ENCODE measurements at regions not wholly inside any gene's neighbourhood (a gene's known extent, or its start where the extent isn't known, plus 50 kb on each side); places are given as distances from the start of the nearest gene placed in this dataset.
A peak's percentile ranks its signal among the peaks of the same experiment; 100 is the strongest.

- peak in 1 of 2 experiments; percentile 29; a peak in 1 of 4 replicates for TF ChIP-seq MAZ (CRISPR knock-in tag; conservative IDR thresholded peaks at IDR 0.05 in 1 of 2, IDR thresholded peaks at IDR 0.05 in 1 of 2)
- no peak for TF ChIP-seq ZNF449 (CRISPR knock-in tag; IDR thresholded peaks at IDR 0.05)
- TF ChIP-seq NUFIP1 (IDR thresholded peaks at IDR 0.05; ENCODE audit: partially characterized antibody): no peak
- TF ChIP-seq, protein P1, sequence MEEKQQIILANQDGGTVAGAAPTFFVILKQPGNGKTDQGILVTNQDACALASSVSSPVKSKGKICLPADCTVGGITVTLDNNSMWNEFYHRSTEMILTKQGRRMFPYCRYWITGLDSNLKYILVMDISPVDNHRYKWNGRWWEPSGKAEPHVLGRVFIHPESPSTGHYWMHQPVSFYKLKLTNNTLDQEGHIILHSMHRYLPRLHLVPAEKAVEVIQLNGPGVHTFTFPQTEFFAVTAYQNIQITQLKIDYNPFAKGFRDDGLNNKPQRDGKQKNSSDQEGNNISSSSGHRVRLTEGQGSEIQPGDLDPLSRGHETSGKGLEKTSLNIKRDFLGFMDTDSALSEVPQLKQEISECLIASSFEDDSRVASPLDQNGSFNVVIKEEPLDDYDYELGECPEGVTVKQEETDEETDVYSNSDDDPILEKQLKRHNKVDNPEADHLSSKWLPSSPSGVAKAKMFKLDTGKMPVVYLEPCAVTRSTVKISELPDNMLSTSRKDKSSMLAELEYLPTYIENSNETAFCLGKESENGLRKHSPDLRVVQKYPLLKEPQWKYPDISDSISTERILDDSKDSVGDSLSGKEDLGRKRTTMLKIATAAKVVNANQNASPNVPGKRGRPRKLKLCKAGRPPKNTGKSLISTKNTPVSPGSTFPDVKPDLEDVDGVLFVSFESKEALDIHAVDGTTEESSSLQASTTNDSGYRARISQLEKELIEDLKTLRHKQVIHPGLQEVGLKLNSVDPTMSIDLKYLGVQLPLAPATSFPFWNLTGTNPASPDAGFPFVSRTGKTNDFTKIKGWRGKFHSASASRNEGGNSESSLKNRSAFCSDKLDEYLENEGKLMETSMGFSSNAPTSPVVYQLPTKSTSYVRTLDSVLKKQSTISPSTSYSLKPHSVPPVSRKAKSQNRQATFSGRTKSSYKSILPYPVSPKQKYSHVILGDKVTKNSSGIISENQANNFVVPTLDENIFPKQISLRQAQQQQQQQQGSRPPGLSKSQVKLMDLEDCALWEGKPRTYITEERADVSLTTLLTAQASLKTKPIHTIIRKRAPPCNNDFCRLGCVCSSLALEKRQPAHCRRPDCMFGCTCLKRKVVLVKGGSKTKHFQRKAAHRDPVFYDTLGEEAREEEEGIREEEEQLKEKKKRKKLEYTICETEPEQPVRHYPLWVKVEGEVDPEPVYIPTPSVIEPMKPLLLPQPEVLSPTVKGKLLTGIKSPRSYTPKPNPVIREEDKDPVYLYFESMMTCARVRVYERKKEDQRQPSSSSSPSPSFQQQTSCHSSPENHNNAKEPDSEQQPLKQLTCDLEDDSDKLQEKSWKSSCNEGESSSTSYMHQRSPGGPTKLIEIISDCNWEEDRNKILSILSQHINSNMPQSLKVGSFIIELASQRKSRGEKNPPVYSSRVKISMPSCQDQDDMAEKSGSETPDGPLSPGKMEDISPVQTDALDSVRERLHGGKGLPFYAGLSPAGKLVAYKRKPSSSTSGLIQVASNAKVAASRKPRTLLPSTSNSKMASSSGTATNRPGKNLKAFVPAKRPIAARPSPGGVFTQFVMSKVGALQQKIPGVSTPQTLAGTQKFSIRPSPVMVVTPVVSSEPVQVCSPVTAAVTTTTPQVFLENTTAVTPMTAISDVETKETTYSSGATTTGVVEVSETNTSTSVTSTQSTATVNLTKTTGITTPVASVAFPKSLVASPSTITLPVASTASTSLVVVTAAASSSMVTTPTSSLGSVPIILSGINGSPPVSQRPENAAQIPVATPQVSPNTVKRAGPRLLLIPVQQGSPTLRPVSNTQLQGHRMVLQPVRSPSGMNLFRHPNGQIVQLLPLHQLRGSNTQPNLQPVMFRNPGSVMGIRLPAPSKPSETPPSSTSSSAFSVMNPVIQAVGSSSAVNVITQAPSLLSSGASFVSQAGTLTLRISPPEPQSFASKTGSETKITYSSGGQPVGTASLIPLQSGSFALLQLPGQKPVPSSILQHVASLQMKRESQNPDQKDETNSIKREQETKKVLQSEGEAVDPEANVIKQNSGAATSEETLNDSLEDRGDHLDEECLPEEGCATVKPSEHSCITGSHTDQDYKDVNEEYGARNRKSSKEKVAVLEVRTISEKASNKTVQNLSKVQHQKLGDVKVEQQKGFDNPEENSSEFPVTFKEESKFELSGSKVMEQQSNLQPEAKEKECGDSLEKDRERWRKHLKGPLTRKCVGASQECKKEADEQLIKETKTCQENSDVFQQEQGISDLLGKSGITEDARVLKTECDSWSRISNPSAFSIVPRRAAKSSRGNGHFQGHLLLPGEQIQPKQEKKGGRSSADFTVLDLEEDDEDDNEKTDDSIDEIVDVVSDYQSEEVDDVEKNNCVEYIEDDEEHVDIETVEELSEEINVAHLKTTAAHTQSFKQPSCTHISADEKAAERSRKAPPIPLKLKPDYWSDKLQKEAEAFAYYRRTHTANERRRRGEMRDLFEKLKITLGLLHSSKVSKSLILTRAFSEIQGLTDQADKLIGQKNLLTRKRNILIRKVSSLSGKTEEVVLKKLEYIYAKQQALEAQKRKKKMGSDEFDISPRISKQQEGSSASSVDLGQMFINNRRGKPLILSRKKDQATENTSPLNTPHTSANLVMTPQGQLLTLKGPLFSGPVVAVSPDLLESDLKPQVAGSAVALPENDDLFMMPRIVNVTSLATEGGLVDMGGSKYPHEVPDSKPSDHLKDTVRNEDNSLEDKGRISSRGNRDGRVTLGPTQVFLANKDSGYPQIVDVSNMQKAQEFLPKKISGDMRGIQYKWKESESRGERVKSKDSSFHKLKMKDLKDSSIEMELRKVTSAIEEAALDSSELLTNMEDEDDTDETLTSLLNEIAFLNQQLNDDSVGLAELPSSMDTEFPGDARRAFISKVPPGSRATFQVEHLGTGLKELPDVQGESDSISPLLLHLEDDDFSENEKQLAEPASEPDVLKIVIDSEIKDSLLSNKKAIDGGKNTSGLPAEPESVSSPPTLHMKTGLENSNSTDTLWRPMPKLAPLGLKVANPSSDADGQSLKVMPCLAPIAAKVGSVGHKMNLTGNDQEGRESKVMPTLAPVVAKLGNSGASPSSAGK (IDR thresholded peaks at IDR 0.05): peak; percentile 33; the same call in 1 of the 2 replicates
- TF ChIP-seq CTBP1 (IDR thresholded peaks at IDR 0.05; ENCODE audit: borderline replicate concordance): peak; percentile 28; the same call in 1 of the 2 replicates
- no peak for TF ChIP-seq YBX1 (IDR thresholded peaks at IDR 0.05)
- no peak for TF ChIP-seq NFYB (IDR thresholded peaks at IDR 0.05; ENCODE audit: extremely low read depth, insufficient read length)
- TF ChIP-seq RNF219 (CRISPR knock-in tag; IDR thresholded peaks at IDR 0.05): no peak
Measured at GRCh38 chr7:131619336-131620305, 63.2 kb upstream of the PODXL start (continued).
